Esophagus mucosa (tissue), 1 donor: ENCODE measurements at regions not wholly inside any gene's neighbourhood (a gene's known extent, or its start where the extent isn't known, plus 50 kb on each side); places are given as distances from the start of the nearest gene placed in this dataset.
A peak's percentile ranks its signal among the peaks of the same experiment; 100 is the strongest.

Experiments used
- ATAC-seq: fragments of 200-7000 bp; cut with Tn5 transposase; one replicate; pipeline ENCODE4 v1.9.1; 2020
- donor health status: DM: yes; HTN: yes; CAD: no.

GRCh38 chr1:193568512-193568911 lies 382.1 kb upstream of the B3GALT2 start:
- no peak for ATAC-seq

DNA sequence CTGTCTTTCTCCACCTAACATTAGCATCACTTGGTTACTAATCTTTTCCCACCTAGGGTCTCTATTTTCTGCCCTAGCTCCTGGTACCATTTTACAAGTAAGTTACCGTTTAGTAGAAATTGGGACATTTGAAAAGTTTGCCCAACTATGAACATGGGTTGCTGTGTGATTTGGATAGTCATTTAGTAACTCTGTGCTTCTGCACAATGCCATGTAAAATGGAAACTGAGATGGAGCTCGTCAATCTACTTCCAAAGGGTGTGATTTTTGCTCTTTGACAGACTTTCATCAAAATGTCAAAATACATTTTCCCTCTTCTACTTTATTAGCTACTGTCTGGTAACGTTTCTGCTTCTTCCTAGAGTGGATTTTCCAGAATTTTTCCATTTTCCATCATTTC lies 381.5 kb upstream of the B3GALT2 start:
- no peak for ATAC-seq

DNA sequence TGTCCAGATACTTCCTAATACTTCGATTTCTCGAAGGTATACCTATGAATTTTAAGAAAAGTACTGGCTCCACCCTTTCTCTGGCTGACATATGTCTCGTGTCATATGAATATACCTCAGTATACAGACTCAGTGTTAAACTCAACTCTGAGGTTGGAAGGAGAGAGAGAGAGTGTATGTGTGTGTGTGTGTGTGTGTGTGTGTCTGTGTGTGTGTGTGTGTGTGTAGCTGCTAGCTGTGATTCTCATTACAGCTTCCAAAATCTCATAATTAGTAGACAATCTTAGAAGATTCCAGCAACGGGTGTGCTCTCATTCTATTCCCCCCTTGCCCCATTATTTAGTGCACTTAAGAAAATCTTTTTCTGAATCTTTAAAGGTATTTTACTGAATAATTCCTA lies 380.3 kb upstream of the B3GALT2 start:
- ATAC-seq = no peak

DNA sequence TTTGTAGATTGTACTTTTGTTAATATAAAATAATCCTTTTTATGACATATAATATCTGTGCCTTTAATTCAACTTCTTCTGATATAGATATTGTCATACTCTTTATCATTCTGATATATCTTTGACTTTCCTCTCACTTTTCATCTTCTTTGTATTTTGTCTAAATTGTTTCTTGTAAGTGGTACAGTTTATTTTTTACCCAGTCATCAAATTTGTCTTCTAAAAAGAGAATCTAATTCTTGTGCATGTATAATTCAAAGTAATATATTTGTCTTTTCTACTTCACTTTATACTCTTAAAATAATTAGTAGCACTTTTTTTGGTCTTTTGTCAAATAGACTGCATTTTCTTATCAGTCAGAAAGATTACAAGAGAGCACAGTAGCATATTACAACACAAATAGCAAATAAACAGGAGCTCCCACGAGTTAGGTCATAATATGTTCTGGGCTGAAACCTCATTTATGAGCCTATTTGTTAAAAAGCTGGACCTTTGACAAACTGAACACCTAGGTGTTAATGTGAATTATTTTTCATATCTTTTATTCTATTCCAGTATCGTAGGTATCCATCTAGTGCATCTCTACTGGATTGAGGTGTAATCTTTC lies 379.7 kb upstream of the B3GALT2 start:
- ATAC-seq = no peak

- ATAC-seq = no peak
Observed at GRCh38 chr1:193562121-193562520, 375.7 kb upstream of the B3GALT2 start.

- ATAC-seq = peak; percentile 61
Observed at GRCh38 chr1:193558491-193559028, 372.1 kb upstream of the B3GALT2 start.

- ATAC-seq = no peak
Observed at GRCh38 chr1:193555662-193556441, 369.4 kb upstream of the B3GALT2 start.

DNA sequence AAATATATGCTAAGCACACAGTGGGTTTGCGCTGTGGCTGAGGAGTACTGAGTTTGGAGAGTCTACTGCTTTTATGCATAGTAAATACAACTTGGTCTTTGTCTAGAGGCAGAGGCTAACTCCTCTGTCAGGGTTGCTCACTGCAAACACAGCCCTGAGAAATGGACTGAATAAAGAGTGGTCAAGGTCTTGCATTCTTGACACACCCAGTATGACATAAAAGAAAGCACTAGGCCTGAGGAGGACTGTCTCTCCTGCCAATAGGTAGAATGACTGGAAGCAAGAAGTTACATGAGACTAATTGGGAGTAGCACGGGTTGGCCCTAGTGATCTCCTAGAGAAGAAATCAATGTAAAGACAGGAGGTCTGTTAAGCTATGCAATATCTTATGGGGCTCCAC lies 367.2 kb upstream of the B3GALT2 start:
- ATAC-seq = no peak

DNA sequence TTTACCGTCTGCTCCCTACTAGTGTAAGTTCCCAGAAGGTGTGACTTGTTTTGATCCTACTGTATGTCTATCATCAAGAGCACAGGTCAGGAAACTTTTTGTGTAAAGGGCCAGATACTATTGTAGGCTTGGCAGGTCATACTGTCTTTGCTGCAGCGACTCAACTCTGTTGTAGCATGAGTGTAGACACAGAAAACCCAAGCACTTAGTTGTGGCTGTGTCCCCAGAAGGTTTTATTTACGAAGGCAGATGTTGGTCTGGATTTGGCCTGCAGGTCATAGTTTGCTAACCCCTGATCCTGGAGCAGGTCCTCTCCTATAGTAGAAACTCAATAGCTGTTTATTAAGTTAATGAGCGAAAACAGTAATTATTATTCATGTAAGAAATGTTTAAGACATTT lies 365.9 kb upstream of the B3GALT2 start:
- ATAC-seq = no peak

GRCh38 chr1:193549081-193549480 lies 362.7 kb upstream of the B3GALT2 start:
- no peak for ATAC-seq

- ATAC-seq = no peak
Observed at GRCh38 chr1:193545171-193545570, 358.8 kb upstream of the B3GALT2 start.

- ATAC-seq = no peak
Observed at GRCh38 chr1:193543259-193543658, 356.8 kb upstream of the B3GALT2 start.

GRCh38 chr1:193542690-193543089 lies 356.3 kb upstream of the B3GALT2 start:
- ATAC-seq = no peak

DNA sequence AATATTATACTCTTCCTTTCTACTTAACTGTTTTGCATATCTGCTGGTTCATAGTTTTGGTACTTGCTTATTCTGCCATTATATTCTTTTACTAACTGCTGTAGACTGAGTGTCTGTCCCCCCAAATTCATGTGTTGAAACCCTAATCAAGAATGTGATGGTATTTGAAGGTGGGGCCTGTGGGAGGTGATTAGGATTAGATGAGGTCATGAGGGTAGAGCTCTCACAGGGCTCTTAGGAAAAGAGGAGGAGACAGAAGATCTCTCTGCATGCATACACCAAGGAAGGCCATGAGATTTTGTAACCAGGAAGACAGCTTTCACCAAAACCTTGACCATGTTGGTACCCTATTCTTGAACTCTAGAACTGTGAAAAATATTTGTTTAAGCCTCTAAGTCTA lies 354.1 kb upstream of the B3GALT2 start:
- no peak for ATAC-seq

DNA sequence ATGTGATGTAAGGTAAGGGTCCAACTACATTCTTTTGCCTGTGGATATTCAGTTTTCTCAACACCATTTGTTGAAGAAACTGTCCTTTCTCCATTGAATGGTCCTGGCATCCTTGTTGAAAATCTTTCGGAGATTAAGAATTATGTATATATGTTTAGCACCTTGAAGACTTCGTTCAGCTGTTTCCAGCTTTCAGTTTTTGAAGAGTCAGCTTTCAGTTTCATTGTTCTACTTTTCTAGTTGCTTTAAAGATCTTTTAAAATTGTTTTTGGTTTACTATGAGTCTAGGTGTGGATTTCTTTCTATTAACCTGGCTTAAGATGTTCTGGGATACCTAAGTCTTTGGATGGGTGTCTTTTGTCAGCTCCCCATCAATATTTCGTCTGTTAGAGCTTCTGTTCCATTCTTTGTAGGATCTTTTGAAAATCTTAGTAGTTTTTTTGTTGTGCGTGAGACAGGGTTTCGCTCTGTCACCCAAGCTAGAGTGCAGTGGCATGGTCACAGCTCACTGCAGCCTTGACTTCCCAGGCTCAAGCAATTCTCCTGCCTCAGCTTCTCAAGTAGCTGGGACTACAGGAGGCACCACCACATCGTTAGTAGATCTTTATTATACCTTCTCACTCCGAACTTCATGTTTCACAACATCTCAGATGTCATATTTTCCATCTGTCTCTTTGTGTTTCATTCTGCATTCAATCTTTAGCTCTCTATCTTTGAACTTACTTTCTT lies 353.5 kb upstream of the B3GALT2 start:
- ATAC-seq = no peak

GRCh38 chr1:193538680-193539079 lies 352.3 kb upstream of the B3GALT2 start:
- ATAC-seq = no peak

DNA sequence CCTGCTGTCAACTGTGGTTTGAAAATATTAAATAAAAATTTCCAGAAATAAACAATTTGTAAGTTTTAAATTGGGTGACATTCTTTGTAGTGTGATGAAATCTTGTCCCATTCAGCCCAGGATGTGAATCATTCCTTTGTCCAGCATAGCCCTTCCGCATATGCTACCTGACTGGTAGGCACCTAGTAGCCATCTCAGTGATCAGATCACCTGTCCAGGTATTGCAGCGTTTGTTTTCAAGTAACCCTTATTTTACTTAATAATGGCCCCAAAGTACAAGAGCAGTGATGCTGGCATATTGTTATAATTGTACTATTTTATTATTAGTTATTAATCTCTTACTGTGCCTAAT lies 351.6 kb upstream of the B3GALT2 start:
- ATAC-seq = peak; percentile 65

DNA sequence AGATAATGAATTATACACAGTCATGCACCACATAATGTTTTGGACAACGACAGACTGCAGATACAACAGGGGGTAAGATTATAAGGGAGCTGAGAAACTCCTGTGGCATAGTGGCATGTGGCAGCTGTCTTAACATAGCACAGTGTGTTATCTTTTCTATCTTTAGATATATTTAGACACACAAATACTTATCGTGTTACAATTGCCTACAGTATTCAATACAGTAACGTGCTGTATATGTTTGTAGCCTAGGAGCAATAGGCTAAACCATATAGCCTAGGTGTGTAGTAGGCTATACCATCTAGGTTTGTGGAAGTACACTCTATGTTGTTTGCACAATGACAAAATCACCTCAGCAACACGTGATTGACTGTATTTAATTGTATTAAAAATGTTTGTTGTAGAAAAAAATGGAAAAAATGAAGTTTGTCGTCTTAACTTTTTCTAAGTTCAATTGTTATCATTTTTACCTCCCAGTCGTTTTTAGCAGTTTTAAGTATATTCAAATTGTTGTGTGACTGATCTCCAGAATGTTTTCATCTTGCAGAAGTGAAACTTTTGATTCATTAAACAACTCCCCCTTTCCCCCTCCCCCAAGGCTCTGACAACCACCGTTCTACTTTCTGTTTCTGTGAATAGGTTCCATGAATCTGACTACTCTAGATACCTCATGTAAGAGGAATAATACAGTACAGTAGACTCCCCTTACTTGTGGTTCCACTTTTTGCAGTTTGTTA lies 351.0 kb upstream of the B3GALT2 start:
- ATAC-seq = peak; percentile 59

DNA sequence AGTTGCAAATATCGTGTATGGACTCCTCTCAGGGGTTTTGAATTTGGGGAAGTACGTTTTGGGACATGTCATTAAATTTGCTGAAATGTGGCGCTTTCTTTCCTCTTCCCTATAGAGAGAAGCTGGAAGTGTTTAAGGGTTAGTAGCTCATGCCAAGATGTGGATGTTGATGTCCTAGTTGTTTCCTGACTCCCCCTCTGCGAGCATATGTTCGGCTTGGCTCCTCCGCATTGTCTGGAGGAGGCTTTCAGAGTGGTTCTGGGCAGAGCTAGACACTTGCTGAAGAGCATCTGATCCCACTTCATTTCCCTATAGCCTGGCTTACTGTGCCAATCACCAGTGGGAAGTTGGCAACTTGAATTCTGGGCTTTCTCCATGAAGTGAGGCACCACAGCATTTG lies 347.4 kb upstream of the B3GALT2 start:
- ATAC-seq = no peak

- ATAC-seq = no peak
Observed at GRCh38 chr1:193525917-193526710, 339.7 kb upstream of the B3GALT2 start.

DNA sequence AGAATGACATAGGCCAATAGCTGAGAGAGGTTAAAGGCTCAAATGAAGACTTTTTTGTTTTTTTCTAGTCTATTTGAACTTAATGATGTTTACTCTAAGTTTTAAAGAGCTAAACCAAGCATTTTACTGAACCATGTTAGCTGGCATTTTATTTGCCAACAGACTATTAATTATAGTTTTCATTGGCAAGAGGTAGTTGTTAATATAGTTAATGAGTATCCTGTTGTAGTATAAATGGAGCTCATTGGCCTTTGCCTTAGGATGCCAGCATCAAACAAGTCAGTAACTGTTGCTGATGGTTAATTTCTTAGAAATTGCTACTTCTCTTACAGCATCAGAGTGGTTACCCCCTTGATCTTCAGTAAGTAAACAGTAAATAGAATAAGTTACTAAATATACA lies 339.0 kb upstream of the B3GALT2 start:
- no peak for ATAC-seq

DNA sequence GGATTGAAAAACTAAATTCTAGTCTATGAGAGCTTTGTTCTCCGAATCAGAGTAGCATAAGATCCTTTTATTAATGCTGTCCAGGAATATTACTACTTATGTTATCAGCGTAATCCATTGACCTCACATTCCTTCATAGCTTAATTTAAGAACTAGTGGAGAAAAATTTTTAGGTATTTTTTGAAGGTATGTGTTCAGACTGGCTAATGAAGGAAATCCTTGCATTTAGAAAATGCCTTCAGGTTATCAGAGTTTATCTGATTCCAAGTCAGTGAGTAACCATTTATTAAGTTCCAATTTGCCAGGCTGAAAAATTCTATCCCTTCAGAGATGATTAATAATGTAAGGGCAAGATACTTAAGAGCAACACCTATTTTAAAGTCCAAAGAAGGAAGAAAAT lies 338.2 kb upstream of the B3GALT2 start:
- ATAC-seq = no peak
